ENCODE measurements at regions not wholly inside any gene's neighbourhood (a gene's known extent, or its start where the extent isn't known, plus 50 kb on each side); places are given as distances from the start of the nearest gene placed in this dataset.

DNA sequence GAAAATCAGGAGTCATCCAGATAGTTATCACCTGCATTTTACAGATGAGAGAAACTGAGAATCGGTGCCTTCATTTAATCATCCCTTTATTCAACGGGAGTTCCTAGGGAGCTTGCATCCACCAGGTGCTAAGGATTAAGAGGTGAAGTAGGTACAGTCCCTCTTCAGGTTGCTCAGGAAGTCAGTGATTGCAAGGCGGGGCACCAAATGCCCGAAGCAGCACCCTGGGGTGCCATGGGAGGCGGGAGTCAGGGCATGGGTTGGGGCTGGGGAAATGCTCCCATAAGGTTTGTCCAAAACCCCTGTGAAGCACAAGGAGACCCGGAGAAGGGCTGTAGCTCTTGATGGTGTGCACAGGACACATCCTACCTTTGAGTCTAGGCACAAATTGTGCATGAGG, 98.8 kb upstream of the KLF4 start (continued):
- TF ChIP-seq, protein P1, sequence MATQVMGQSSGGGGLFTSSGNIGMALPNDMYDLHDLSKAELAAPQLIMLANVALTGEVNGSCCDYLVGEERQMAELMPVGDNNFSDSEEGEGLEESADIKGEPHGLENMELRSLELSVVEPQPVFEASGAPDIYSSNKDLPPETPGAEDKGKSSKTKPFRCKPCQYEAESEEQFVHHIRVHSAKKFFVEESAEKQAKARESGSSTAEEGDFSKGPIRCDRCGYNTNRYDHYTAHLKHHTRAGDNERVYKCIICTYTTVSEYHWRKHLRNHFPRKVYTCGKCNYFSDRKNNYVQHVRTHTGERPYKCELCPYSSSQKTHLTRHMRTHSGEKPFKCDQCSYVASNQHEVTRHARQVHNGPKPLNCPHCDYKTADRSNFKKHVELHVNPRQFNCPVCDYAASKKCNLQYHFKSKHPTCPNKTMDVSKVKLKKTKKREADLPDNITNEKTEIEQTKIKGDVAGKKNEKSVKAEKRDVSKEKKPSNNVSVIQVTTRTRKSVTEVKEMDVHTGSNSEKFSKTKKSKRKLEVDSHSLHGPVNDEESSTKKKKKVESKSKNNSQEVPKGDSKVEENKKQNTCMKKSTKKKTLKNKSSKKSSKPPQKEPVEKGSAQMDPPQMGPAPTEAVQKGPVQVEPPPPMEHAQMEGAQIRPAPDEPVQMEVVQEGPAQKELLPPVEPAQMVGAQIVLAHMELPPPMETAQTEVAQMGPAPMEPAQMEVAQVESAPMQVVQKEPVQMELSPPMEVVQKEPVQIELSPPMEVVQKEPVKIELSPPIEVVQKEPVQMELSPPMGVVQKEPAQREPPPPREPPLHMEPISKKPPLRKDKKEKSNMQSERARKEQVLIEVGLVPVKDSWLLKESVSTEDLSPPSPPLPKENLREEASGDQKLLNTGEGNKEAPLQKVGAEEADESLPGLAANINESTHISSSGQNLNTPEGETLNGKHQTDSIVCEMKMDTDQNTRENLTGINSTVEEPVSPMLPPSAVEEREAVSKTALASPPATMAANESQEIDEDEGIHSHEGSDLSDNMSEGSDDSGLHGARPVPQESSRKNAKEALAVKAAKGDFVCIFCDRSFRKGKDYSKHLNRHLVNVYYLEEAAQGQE (IDR thresholded peaks at IDR 0.05): no peak
- TF ChIP-seq GABPA (IDR thresholded peaks at IDR 0.05 in 1 of 2, conservative IDR thresholded peaks at IDR 0.05 in 1 of 2) (no peak), ZBTB33 (IDR thresholded peaks at IDR 0.05) (no peak), JUND (IDR thresholded peaks at IDR 0.05) (no peak)

DNA sequence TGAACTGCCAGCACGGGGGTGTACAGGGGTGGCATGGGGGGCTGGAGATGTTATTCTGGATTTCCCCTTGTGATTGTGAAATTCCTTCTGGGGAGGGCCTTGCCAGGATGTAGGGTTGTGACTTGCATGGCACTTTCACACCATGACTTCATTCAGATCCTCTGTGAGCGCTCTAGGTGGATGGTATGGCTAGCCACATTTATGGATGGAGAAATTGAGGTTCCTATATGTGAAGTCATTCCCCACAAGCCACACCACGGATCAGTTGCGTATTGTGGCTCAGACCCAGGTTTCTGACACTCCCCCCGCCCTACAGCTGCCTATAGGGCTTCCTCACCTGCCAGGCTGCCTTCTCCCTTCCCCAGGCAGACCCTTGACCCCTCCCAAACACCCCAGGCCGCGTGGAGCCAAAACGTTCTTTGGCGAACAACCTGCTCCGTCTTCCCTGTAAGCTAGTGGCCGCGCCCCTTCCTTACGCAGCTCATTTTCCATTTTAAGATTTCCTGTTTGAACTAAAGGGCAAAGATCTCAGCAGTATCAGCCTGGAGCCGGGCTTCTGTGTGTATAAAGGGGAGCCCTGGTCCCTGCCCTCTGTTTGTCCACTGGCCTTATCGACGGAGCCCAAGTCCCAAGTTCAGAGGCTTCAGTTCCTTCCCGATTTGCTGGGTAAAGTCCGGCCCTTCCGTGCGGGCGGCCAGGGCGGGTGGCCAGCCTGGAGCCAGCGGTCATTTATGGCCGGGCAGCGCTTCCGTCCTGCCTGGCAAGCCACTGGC, 97.8 kb upstream of the KLF4 start:
- H3K4me3 ChIP-seq (ENCODE audit: low read depth in 1 of 3, low read length in 3 of 3): peak overlapping the region; percentile 28 to 46 (median 34)
- TF ChIP-seq FOXA2 (IDR thresholded peaks at IDR 0.05) (peak; percentile 41), SP1 (IDR thresholded peaks at IDR 0.05) (peak; percentile 90), YY1 (IDR thresholded peaks at IDR 0.05) (peak; percentile 93), ATF3 (IDR thresholded peaks at IDR 0.05) (peak; percentile 22), HNF4G (IDR thresholded peaks at IDR 0.05) (peak; percentile 94), GABPA (IDR thresholded peaks at IDR 0.05 in 1 of 2, conservative IDR thresholded peaks at IDR 0.05 in 1 of 2) (peak in 1 of 2 donors; percentile 38), CTCF (IDR thresholded peaks at IDR 0.05; ENCODE audit: low read depth, low read length, missing input control) (no peak), MAX (IDR thresholded peaks at IDR 0.05) (peak; percentile 94), EGR1 (IDR thresholded peaks at IDR 0.05; ENCODE audit: low read depth in 2 of 2) (peak in 1 of 2 donors; percentile 83), HNF4A (conservative IDR thresholded peaks at IDR 0.05) (peak; percentile 98 to 99), NR2F2 (IDR thresholded peaks at IDR 0.05) (peak; percentile 99), ZBTB33 (IDR thresholded peaks at IDR 0.05) (peak; percentile 55), RAD21 (IDR thresholded peaks at IDR 0.05) (peak; percentile 68 to 73), TAF1 (conservative IDR thresholded peaks at IDR 0.05) (peak; percentile 21), JUND (IDR thresholded peaks at IDR 0.05) (peak; percentile 71 to 87), RXRA (IDR thresholded peaks at IDR 0.05) (peak; percentile 89 to 96), FOXA1 (IDR thresholded peaks at IDR 0.05) (peak; percentile 69)
- TF ChIP-seq, protein P1 (IDR thresholded peaks at IDR 0.05): no peak
- H3K27me3 ChIP-seq (ENCODE audit: control insufficient read depth in 4 of 4, insufficient read depth in 4 of 4, low read length in 3 of 4): no peaks in the 10 kb centered on the region
- H3K4me1 ChIP-seq (ENCODE audit: control insufficient read depth in 4 of 4, insufficient read depth in 4 of 4, low read length in 3 of 4): peaks cover 3 to 14% (median 9%) of the 10 kb centered on the region in 4 donors
- DNase-seq (ENCODE audit: low spot score): peak; percentile 44
- WGBS: 12% methylated on average over 26 of the region's 26 CpGs
- no peaks in the 10 kb centered on the region for H3K9me3 ChIP-seq (ENCODE audit: control insufficient read depth in 4 of 4, low read length in 3 of 4)
- H3K9ac ChIP-seq (ENCODE audit: low read depth in 1 of 2, low read length in 2 of 2): no peak overlapping the region
- peak overlapping the region; percentile 54 to 77 for H3K27ac ChIP-seq (ENCODE audit: low read depth in 1 of 2, low read length in 2 of 2)
- no peaks in the 10 kb centered on the region for H3K36me3 ChIP-seq (ENCODE audit: control insufficient read depth in 4 of 4, insufficient read depth in 3 of 4, low read depth in 1 of 4, low read length in 3 of 4)
